B cell (primary cell): ENCODE measurements at regions not wholly inside any gene's neighbourhood (a gene's known extent, or its start where the extent isn't known, plus 50 kb on each side); places are given as distances from the start of the nearest gene placed in this dataset.
A peak's percentile ranks its signal among the peaks of the same experiment; 100 is the strongest.

Source experiments
- ATAC-seq: fragments of 200-7000 bp; cut with Tn5 transposase; one replicate; pipeline ENCODE4 v1.10.0; 2021; ENCODE audit warnings: low read depth, mild to moderate bottlenecking, moderate number of reproducible peaks, moderate library complexity
- CTCF ChIA-PET: fragments of 350-600 bp; sonication (Branson Sonifier 250); formaldehyde crosslinking; loops from one replicate; lab custom pipeline; 2021; ENCODE audit warnings: antibody characterized with exemption, inconsistent platforms; lab: Charles Lee
- POLR2A ChIA-PET: fragments of 350-600 bp; sonication (Branson Sonifier 250); formaldehyde crosslinking; loops from one replicate; lab custom pipeline; 2021; ENCODE audit warnings: antibody characterized with exemption; lab: Charles Lee
- DNase-seq: peaks from one replicate; pipeline ENCODE4 v3.0.0; 2013
- H2AFZ ChIP-seq: 2 replicates; pipeline ENCODE4 v1.6.1; 2012; ENCODE audit warnings: mild to moderate bottlenecking, low read depth, low read length; ENCODE audit not compliant: insufficient read depth, poor library complexity, severe bottlenecking
- H3K27ac ChIP-seq, 2 donors: 1 replicate in 1 of 2; 2 replicates in 1 of 2; pipeline ENCODE4 v1.5.1; 2012 to 2013; ENCODE audit warnings: low read length in 2 of 2, mild to moderate bottlenecking in 2 of 2, moderate library complexity in 1 of 2
- H3K27me3 ChIP-seq, 4 experiments: fragments of 200-600 bp in 1 of 4; sonication (generic) in 1 of 4; replicated peaks in 1 of 4; 1 replicate in 2 of 4; 2 replicates in 2 of 4; pipeline versions ENCODE4 v1.6.1 to v1.7.0; 2013 to 2016; ENCODE audit warnings: low read length in 3 of 4, mild to moderate bottlenecking in 2 of 4, mixed read lengths in 1 of 4, moderate library complexity in 1 of 4; ENCODE audit not compliant: insufficient read depth in 4 of 4, control insufficient read depth in 3 of 4; ENCODE audit errors: control extremely low read depth in 1 of 4
- H3K36me3 ChIP-seq, 2 experiments: replicated peaks in 1 of 2; 1 replicate in 1 of 2; 2 replicates in 1 of 2; pipeline versions ENCODE4 v1.6.1 to v1.7.1; 2013; ENCODE audit warnings: low read length in 1 of 2; ENCODE audit not compliant: insufficient read depth in 2 of 2, control insufficient read depth in 1 of 2; ENCODE audit errors: control extremely low read depth in 1 of 2, extremely low read depth in 1 of 2
- H3K4me1 ChIP-seq, 2 donors: fragments of 200-600 bp in 1 of 2; sonication (generic) in 1 of 2; 1 replicate in 1 of 2; 2 replicates in 1 of 2; pipeline versions ENCODE4 v1.5.1 to v1.6.1; 2013 to 2017; ENCODE audit warnings: low read length in 2 of 2; ENCODE audit not compliant: control insufficient read depth in 2 of 2, insufficient read depth in 2 of 2
- H3K4me2 ChIP-seq: replicated peaks from 2 replicates; pipeline ENCODE3; 2012; ENCODE audit warnings: mild to moderate bottlenecking, low read depth, low read length; ENCODE audit not compliant: poor library complexity, severe bottlenecking
- H3K4me3 ChIP-seq, 5 experiments: fragments of 200-600 bp in 1 of 5; sonication (generic) in 1 of 5; 1 replicate in 3 of 5; 2 replicates in 2 of 5; pipeline versions ENCODE4 v1.5.1 to v1.7.0; 2011 to 2016; ENCODE audit warnings: low read length in 4 of 5, mild to moderate bottlenecking in 4 of 5, low read depth in 2 of 5, control low read depth in 1 of 5, moderate library complexity in 1 of 5; ENCODE audit not compliant: insufficient read depth in 1 of 5; ENCODE audit errors: control extremely low read depth in 1 of 5, extremely low read depth in 1 of 5
- H3K79me2 ChIP-seq: fragments of 200-600 bp; sonication (generic); one replicate; pipeline ENCODE4 v1.6.0; 2016; ENCODE audit warnings: low read length; ENCODE audit not compliant: control insufficient read depth, insufficient read depth
- H3K9ac ChIP-seq: fragments of 200-600 bp; sonication (generic); 2 replicates; pipeline ENCODE4 v1.6.1; 2017; ENCODE audit warnings: mild to moderate bottlenecking, low read length, moderate library complexity
- H3K9me3 ChIP-seq, 3 donors: one replicate each; pipeline versions ENCODE4 v1.6.1 to v1.7.1; 2013; ENCODE audit warnings: low read length in 2 of 3; ENCODE audit not compliant: control insufficient read depth in 2 of 3, insufficient read depth in 1 of 3; ENCODE audit errors: control extremely low read depth in 1 of 3
- H4K20me1 ChIP-seq: 2 replicates; pipeline ENCODE4 v1.6.0; 2012; ENCODE audit warnings: mild to moderate bottlenecking, low read length; ENCODE audit not compliant: insufficient read depth, control insufficient read depth, poor library complexity, severe bottlenecking
- H3K27ac Mint-ChIP-seq: one replicate; pipeline ENCODE4 v1.8.0; 2021; ENCODE audit warnings: mixed read lengths
- H3K27me3 Mint-ChIP-seq: one replicate; pipeline ENCODE4 v1.8.0; 2021; ENCODE audit warnings: mixed read lengths
- H3K4me1 Mint-ChIP-seq: one replicate; pipeline ENCODE4 v1.8.0; 2021; ENCODE audit warnings: mixed read lengths
- H3K4me3 Mint-ChIP-seq: one replicate; pipeline ENCODE4 v1.8.0; 2021; ENCODE audit warnings: mixed read lengths
- H3K9me3 Mint-ChIP-seq: one replicate; pipeline ENCODE4 v1.8.0; 2022; ENCODE audit warnings: mixed read lengths; ENCODE audit not compliant: insufficient read depth
- CTCF ChIP-seq: fragments of 200-600 bp; IDR thresholded peaks from one replicate; pipeline ENCODE4 v1.8.0; 2022; ENCODE audit warnings: antibody characterized with exemption, mild to moderate bottlenecking
- EZH2 ChIP-seq: IDR thresholded peaks from 2 replicates; pipeline ENCODE4 v1.6.1; 2012; ENCODE audit warnings: borderline replicate concordance, low read depth, mild to moderate bottlenecking, moderate library complexity, low read length; ENCODE audit not compliant: insufficient read depth, poor library complexity, severe bottlenecking
- WGBS: methylation state at CpG from one replicate; pipeline ENCODE4 v1.1.5; 2013; ENCODE audit warnings: missing lambda C conversion rate; ENCODE audit not compliant: insufficient coverage; 5-methylcytosine and 5-hydroxymethylcytosine counted together
- intact Hi-C: fragments of 100-400 bp; cut with micrococcal nuclease; formaldehyde crosslinking; loops from one replicate; pipeline ENCODE4 v1.10.0; 2022

DNA sequence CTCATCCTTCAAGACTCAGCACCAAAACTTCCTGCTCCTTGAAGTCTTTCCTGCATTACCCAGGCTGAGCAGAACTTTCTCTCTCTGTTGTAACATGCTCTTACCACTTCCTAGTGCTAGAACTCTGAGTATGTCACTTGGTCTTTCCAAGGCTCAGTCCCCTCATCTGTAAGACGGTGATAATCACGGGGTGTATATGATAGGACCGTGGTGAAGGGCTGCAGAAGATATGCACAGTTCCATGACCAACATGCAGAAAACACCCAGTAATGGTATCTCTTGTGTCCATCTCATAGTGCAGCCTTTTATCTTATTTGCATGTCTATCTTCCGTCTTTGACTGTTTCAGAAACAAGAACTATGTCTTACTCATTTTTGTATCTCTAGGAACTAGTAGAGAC, 154.5 kb downstream of the ZNF621 start:
- Histone ChIP-seq H3K27ac (no peak overlapping the region), H3K4me3 (no peak overlapping the region), H2AFZ (no peak overlapping the region), H3K4me2 (no peak overlapping the region), H3K27me3 (no peaks in the 10 kb centered on the region), H3K36me3 (no peaks in the 10 kb centered on the region), H4K20me1 (no peaks in the 10 kb centered on the region), H3K9ac (no peak overlapping the region), H3K79me2 (no peaks in the 10 kb centered on the region), H3K9me3 (peaks cover 0 to 4% (median 2%) of the 10 kb centered on the region in 3 donors), H3K4me1 (peaks cover 5% of the 10 kb centered on the region in 2 donors)
- ATAC-seq (no peak), DNase-seq (no peak)
- no peaks in the 10 kb centered on the region for H3K9me3 Mint-ChIP-seq
- ChIA-PET CTCF (interaction anchor here (1.4 to 2.0 kb wide), 2 partner anchors 11 to 98 kb away, joined by 3 to 7 read pairs; no protein-coding TSS in a partner anchor), POLR2A (no interaction called here)
- intact Hi-C loops: loop anchor here (5.0 kb wide), 1 partner anchor 38 kb away; no protein-coding TSS in a partner anchor
- no peak overlapping the region for H3K4me3 Mint-ChIP-seq
- 96% methylated on average over 3 of the region's 4 CpGs for WGBS
- TF ChIP-seq EZH2 (no peak), CTCF (no peak)
- no peak overlapping the region for H3K27ac Mint-ChIP-seq
- no peaks in the 10 kb centered on the region for H3K27me3 Mint-ChIP-seq
- H3K4me1 Mint-ChIP-seq: peaks cover 21% of the 10 kb centered on the region

DNA sequence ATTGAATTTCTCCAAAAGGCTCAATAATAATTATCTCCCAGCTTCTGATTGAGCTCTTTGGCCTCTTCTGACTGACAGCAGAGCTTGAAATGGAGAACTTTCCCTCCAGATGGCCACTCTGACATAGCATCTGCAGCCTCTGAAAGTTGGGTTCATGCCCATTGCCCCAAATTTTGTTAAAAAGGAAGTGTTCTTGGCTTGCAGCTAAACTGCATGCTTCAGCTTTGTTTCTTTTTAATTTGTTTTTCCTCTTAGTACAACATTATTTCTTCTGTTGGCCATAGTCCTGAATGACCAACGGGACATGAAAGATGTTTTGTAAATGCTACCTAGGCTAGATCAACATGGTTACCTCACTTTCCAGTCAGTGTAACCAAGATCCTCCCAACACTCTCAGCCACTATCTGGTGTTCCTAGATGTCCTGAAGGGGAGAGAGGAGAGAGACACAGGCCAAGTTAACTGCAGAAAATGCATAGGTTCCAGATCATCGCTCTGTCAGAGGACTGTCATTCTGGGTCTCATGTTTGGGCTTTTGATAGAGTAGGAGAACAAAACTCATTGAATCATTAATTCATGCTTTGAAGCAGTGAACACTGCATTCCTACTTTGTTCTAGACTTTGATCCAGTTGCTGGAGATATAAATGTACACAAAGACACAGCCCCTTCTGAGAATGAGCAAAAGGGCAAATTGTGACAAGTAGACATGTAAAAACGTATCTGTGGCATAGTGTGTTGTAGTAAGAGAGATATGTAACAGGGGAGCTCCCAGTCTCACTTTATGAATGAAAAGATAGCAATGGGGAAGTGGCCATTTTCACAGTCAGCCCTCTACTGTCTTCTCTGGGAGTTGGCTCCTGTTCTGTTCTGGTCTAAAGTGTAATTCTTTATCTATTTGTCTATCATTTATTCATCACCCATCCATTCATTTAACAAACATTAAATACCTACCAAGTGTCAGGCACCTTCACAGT, 156.2 kb downstream of the ZNF621 start:
- ChIA-PET CTCF (interaction anchor here (1.0 to 2.0 kb wide), 3 partner anchors 88 to 1510 kb away, joined by 3 to 7 read pairs (median 3); no protein-coding TSS in a partner anchor), POLR2A (no interaction called here)
- H3K4me3 Mint-ChIP-seq: no peak overlapping the region
- WGBS: 0% methylated on average over 1 of the region's 3 CpGs
- Histone ChIP-seq H3K79me2 (no peaks in the 10 kb centered on the region), H3K4me3 (no peak overlapping the region), H3K9me3 (no peaks in the 10 kb centered on the region), H3K36me3 (no peaks in the 10 kb centered on the region), H3K4me1 (peaks cover 5% of the 10 kb centered on the region in 2 donors), H3K27me3 (no peaks in the 10 kb centered on the region), H3K4me2 (no peak overlapping the region), H3K9ac (no peak overlapping the region), H4K20me1 (no peaks in the 10 kb centered on the region), H3K27ac (no peak overlapping the region), H2AFZ (peak overlapping the region; percentile 21)
- peaks cover 21% of the 10 kb centered on the region for H3K4me1 Mint-ChIP-seq
- intact Hi-C loops: loop anchor here (1.0 kb wide), 1 partner anchor 97 kb away; no protein-coding TSS in a partner anchor
- H3K27ac Mint-ChIP-seq: no peak overlapping the region
- ATAC-seq (peak; percentile 58), DNase-seq (peak; percentile 48)
- TF ChIP-seq EZH2 (no peak), CTCF (no peak)
- H3K9me3 Mint-ChIP-seq: no peaks in the 10 kb centered on the region
- H3K27me3 Mint-ChIP-seq: no peaks in the 10 kb centered on the region
